ENCODE measurements at regions not wholly inside any gene's neighbourhood (a gene's known extent, or its start where the extent isn't known, plus 50 kb on each side); places are given as distances from the start of the nearest gene placed in this dataset.

- H3K4me3 ChIP-seq (ENCODE audit: low read depth, low read length), result no peak overlapping the region
Observed at GRCh38 chr17:79506150-79506870, 104.5 kb downstream of the RBFOX3 start.

- H3K4me3 ChIP-seq (ENCODE audit: low read depth, low read length), result no peak overlapping the region
Observed at GRCh38 chr17:79505199-79505598, 105.7 kb downstream of the RBFOX3 start.

DNA sequence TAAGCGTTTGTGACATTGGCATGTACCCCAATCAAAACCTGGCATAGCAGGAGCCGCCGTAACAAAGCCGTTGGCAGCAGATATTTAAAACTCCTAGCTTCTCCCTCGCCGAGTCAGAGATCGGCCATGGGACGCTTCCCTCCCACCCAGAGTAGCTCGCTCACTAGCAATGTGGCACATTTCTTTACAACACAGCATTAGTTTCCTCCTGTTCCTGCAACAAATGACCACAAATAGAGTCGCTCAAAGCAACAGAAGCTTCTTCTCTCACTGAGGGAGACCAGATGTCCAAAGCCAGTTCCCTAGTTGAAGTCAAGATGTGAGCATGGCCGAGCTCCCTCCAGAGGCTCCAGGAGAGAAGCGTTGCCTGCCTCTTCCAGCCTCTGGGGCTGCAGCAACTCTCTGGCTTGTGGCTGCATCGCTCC lies 106.7 kb downstream of the RBFOX3 start:
- no peak overlapping the region for H3K4me3 ChIP-seq (ENCODE audit: low read depth, low read length)

- no peak overlapping the region for H3K4me3 ChIP-seq (ENCODE audit: low read depth, low read length)
Observed at GRCh38 chr17:79503126-79503839, 107.6 kb downstream of the RBFOX3 start.

GRCh38 chr17:79501910-79502309 lies 108.9 kb downstream of the RBFOX3 start:
- no peak overlapping the region for H3K4me3 ChIP-seq (ENCODE audit: low read depth, low read length)

DNA sequence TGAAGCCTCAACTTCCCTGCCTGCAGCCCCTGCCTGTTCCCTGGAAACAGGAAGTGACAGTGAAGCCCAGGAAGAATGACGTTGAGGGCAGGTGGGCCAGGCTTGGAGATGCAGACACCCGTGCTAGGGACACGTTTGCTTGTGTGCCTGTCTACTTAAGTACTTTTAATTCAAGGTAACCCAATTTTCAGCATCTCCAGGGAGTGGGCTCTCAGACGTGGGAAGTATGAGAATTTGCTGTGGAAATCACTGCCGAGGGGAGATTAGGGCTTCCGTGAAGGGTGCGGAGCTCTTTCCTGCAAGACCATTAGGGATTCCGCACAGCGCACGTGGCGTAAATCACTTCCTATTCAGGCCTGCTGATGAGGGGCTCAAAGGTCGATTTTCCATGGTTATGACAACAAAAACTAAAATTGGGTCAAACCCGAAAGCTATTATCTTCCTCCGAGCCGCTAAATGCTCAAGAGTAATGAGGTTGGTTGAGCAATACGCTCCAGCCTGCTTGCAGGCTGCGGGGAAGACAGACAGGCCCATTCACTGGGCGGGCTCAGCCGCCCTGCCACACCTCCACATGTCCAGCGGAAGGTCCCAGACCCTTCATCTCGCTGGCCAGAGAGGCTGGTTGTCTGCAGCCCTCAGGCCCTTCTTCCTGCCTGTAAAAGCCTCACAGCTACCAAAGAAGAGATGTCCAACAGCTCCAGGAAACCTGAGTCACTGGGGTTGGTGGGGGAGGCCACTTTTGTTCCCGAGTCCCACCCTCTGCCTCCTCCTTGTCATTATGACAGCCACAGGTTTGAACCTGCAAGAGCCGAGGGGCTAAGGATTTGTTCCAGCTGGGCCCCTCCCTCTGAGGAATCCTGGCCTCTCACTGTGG lies 109.9 kb downstream of the RBFOX3 start:
- H3K4me3 ChIP-seq (ENCODE audit: low read depth, low read length), result no peak overlapping the region

GRCh38 chr17:79498854-79499253 lies 112.0 kb downstream of the RBFOX3 start:
- H3K4me3 ChIP-seq (ENCODE audit: low read depth, low read length), result no peak overlapping the region

DNA sequence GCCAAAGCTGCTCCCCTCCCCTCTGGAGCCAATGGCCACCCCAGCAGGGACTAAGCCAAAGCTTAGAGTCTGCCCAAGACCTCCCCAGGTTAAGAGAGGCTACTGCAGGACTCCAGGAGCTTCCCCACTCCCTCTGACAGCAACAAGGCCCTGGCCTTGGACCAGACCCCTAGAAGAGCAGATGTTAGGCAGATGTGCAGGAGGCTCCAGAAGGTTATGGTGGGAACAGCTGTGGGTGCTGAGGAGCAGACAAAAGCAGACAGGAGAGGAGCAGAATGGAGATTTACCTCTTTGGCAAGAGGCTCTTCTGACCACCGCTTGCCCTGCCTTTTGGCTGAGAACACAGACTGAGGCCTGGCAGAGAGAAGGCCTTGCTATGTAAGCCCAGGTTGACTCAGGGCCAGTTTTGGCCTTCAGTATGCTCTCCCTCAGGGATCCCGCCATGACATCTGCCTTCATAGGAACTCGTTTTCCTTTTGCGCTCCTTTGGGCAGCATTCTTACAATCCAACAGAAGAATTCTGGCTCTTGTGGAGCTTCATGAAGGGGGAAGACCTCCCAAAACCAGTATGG lies 113.0 kb downstream of the RBFOX3 start:
- H3K4me3 ChIP-seq (ENCODE audit: low read depth, low read length), result no peak overlapping the region

GRCh38 chr17:79496422-79497005 lies 114.3 kb downstream of the RBFOX3 start:
- H3K4me3 ChIP-seq (ENCODE audit: low read depth, low read length), result no peak overlapping the region

DNA sequence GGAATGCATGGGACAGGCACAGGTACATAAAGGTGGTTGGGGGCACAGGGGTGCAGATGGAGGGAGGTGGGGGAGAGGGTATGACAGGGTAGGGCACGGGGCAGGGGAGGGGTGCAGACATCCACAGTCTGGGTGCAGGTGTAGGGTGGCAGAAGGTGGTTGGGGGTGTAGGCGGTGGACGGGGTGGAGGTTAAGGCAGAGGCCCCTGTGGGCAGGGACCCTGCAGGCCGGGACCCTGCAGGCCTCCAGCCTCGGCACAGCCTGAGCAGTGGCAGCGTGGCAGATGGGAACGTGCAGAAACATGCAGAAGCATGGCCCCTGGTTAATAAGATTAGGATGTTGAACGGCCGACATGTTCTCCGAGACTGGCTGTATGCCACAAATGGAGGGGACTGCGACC lies 115.2 kb downstream of the RBFOX3 start:
- no peak overlapping the region for H3K4me3 ChIP-seq (ENCODE audit: low read depth, low read length)

DNA sequence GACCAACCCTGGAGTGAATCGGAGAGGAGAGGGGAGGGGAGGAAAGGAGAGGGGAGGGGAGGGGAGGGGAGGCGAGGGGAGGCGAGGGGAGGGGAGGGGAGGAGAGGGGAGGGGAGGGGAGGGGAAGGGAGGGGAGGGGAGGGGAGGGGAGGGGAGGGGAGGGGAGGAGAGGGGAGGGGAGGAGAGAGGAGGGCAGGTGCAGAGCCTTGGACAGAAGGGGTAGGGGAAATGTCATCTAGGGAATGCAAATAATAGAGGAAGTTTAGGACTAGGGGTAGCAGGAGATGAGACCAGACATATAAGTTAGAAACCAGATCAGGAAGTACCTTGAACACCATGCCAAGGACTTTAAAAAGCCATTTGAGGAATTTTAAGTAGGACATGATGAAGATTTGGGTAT lies 119.8 kb downstream of the RBFOX3 start:
- no peak overlapping the region for H3K4me3 ChIP-seq (ENCODE audit: low read depth, low read length)

DNA sequence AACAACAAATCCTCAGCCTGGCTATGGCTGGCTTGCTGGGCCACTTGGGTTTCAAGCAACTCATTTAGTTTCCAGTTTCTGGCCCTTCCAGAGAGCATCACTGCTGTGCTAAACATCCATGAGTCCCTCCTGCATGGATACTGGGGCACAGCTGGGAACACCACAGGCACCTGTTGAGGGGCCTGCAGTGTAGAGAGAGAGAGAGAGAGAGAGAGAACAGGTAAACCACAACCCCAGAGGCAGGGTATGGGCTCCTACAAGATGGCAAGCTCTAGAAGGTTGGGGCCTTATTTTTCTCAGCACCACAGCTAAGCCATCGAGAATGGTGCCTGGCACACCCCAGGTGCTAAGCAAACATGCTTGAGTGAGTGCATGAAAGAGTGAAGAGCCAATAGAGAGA lies 120.3 kb downstream of the RBFOX3 start:
- no peak overlapping the region for H3K4me3 ChIP-seq (ENCODE audit: low read depth, low read length)

GRCh38 chr17:79487149-79487548 lies 123.7 kb downstream of the RBFOX3 start:
- H3K4me3 ChIP-seq (ENCODE audit: low read depth, low read length), result no peak overlapping the region

GRCh38 chr17:79485991-79486390 lies 124.9 kb downstream of the RBFOX3 start:
- no peak overlapping the region for H3K4me3 ChIP-seq (ENCODE audit: low read depth, low read length)

DNA sequence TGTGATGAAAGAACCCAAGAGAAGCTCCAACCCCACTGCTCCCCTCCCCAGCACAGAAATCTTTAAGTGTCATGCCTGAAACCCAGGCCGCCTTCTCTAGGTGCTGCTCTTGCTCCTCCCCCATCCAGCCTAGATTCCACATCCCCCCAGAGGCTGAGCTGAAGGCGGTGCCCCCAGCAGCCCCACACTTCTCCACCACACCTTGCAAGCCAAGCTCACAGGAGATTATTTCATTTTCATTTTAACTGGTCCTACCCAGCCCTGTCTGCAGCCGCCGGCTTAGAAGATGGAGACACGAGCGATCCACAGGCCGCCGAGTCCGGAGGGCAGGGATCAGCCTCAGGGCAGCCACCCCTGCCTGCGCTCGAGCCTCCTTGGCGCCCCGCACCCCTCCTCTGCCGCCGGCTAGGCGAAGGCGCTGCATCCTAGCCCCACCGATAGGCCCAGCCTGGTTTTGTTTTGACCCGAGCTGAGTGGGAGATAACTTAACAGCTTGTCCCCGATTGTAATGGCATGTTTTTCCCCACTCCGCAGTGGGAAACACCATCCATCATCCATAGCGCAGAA lies 125.3 kb downstream of the RBFOX3 start:
- no peak overlapping the region for H3K4me3 ChIP-seq (ENCODE audit: low read depth, low read length)

- H3K4me3 ChIP-seq (ENCODE audit: low read depth, low read length), result no peak overlapping the region
Observed at GRCh38 chr17:79484600-79485418, 126.0 kb downstream of the RBFOX3 start.

DNA sequence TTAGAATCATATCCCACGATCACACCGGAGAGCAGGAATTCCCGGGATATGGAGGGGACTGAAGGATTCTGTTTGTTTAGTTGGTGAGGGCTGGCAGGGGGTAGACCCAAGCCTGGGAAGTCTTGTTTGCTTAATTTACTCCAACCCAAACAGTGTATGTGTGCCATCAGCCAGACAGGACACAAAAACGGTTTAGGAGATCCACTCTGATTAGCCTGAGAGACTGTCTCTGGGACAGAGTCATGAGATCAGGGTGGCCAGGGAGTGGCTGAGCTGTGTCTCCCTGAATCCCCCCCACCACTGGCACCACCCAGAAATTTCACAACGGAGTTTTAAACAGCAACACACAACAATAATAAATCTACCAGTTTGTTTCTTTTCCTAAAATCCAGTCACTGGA lies 127.0 kb downstream of the RBFOX3 start:
- no peak overlapping the region for H3K4me3 ChIP-seq (ENCODE audit: low read depth, low read length)

GRCh38 chr17:79482727-79483521 lies 127.9 kb downstream of the RBFOX3 start:
- H3K4me3 ChIP-seq (ENCODE audit: low read depth, low read length), result no peak overlapping the region

GRCh38 chr17:79479876-79480275 lies 131.0 kb downstream of the RBFOX3 start:
- no peak overlapping the region for H3K4me3 ChIP-seq (ENCODE audit: low read depth, low read length)
